ENCODE measurements at regions not wholly inside any gene's neighbourhood (a gene's known extent, or its start where the extent isn't known, plus 50 kb on each side); places are given as distances from the start of the nearest gene placed in this dataset.

DNA sequence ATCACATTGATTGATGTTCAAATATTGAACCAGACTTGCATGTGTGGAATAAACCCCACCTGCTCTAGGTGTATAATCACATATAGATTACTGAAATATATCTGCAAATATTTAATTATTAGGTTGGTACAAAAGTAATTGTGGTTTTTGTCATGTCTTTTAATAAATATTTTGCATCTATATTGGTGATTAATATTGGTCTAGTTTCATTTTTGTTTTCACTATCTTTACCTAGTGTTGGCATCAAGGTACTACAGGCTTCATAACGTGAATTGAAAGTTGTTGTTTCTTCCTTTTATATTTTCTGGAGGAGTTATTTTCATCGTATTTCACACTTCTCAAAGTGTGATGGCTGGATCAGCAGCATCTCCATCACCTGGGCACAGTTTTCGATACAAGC is 740.0 kb upstream of the TMEM132C start:
- TF ChIP-seq, protein P1, sequence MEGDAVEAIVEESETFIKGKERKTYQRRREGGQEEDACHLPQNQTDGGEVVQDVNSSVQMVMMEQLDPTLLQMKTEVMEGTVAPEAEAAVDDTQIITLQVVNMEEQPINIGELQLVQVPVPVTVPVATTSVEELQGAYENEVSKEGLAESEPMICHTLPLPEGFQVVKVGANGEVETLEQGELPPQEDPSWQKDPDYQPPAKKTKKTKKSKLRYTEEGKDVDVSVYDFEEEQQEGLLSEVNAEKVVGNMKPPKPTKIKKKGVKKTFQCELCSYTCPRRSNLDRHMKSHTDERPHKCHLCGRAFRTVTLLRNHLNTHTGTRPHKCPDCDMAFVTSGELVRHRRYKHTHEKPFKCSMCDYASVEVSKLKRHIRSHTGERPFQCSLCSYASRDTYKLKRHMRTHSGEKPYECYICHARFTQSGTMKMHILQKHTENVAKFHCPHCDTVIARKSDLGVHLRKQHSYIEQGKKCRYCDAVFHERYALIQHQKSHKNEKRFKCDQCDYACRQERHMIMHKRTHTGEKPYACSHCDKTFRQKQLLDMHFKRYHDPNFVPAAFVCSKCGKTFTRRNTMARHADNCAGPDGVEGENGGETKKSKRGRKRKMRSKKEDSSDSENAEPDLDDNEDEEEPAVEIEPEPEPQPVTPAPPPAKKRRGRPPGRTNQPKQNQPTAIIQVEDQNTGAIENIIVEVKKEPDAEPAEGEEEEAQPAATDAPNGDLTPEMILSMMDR (IDR thresholded peaks at IDR 0.05 in 4 of 5, conservative IDR thresholded peaks at IDR 0.05 in 1 of 5) = no peak
- TF ChIP-seq POLR2A (IDR thresholded peaks at IDR 0.05) = no peak

Measured in gastrocnemius medialis (tissue), 4 donors.